AG09319 (cell line): ENCODE measurements at regions not wholly inside any gene's neighbourhood (a gene's known extent, or its start where the extent isn't known, plus 50 kb on each side); places are given as distances from the start of the nearest gene placed in this dataset.

Experiments
- DNase-seq: peaks from one replicate; pipeline ENCODE4 v3.0.0-alpha.2; 2010; ENCODE audit warnings: low read depth; ENCODE audit errors: extremely low read depth
- CTCF ChIP-seq: IDR thresholded peaks from 2 replicates; pipeline ENCODE4 v1.5.1; 2011; ENCODE audit warnings: low read depth, mild to moderate bottlenecking, inconsistent platforms, low read length, moderate library complexity

GRCh38 chr11:86138958-86139357 is 70.1 kb upstream of the PICALM start:
- no peak for DNase-seq
- no peak for TF ChIP-seq CTCF

- no peak for DNase-seq
- no peak for TF ChIP-seq CTCF
These were observed 67.7 kb upstream of the PICALM start for GRCh38 chr11:86136538-86136937.

GRCh38 chr11:86135319-86135714 is 66.4 kb upstream of the PICALM start:
- TF ChIP-seq CTCF = no peak
- DNase-seq = no peak

- DNase-seq = no peak
- TF ChIP-seq CTCF = no peak
These were observed 65.9 kb upstream of the PICALM start for GRCh38 chr11:86134580-86135318.

GRCh38 chr11:86132667-86133249 is 63.9 kb upstream of the PICALM start:
- no peak for DNase-seq
- no peak for TF ChIP-seq CTCF

- DNase-seq = no peak
- TF ChIP-seq CTCF = no peak
These were observed 61.1 kb upstream of the PICALM start for GRCh38 chr11:86129740-86130540.

- no peak for TF ChIP-seq CTCF
- no peak for DNase-seq
These were observed 60.0 kb upstream of the PICALM start for GRCh38 chr11:86128914-86129313.
